ENCODE measurements at regions not wholly inside any gene's neighbourhood (a gene's known extent, or its start where the extent isn't known, plus 50 kb on each side); places are given as distances from the start of the nearest gene placed in this dataset.

- H3K27ac ChIP-seq (ENCODE audit: low read depth, low read length) = no peak overlapping the region
- H3K79me2 ChIP-seq (ENCODE audit: insufficient read depth, low read length) = no peaks in the 10 kb centered on the region
- H3K9me3 ChIP-seq (ENCODE audit: insufficient read depth, low read depth, low read length) = peaks cover 10% of the 10 kb centered on the region
- H2AFZ ChIP-seq (ENCODE audit: low read depth, low read length) = no peak overlapping the region
- H3K4me3 ChIP-seq (ENCODE audit: insufficient read depth, low read depth, low read length) = no peak overlapping the region
- no peak for TF ChIP-seq EZH2 (IDR thresholded peaks at IDR 0.05; ENCODE audit: insufficient read depth, low read length)
- TF ChIP-seq CTCF (IDR thresholded peaks at IDR 0.05; ENCODE audit: insufficient read depth, low read depth, low read length) = no peak
- H3K9me3 Mint-ChIP-seq (ENCODE audit: unreplicated experiment) = peaks cover 3% of the 10 kb centered on the region
- no peaks in the 10 kb centered on the region for H3K36me3 ChIP-seq (ENCODE audit: insufficient read depth, low read length)
- H3K4me3 Mint-ChIP-seq (ENCODE audit: unreplicated experiment) = no peak overlapping the region
- H3K27ac Mint-ChIP-seq (ENCODE audit: unreplicated experiment) = no peak overlapping the region
- H3K4me1 ChIP-seq (ENCODE audit: insufficient read depth, low read length) = peaks cover 11% of the 10 kb centered on the region
- H3K9ac ChIP-seq (ENCODE audit: low read length) = no peak overlapping the region
- peaks cover 6% of the 10 kb centered on the region for H3K36me3 Mint-ChIP-seq (ENCODE audit: low read depth, unreplicated experiment)
- H3K4me2 ChIP-seq (ENCODE audit: low read length) = no peak overlapping the region
- H4K20me1 ChIP-seq (ENCODE audit: insufficient read depth, low read length) = no peaks in the 10 kb centered on the region
- DNase-seq (ENCODE audit: low read depth) (no peak), FAIRE-seq (no peak)
- no peaks in the 10 kb centered on the region for H3K27me3 ChIP-seq (ENCODE audit: insufficient read depth, low read length)
- peaks cover 30% of the 10 kb centered on the region for H3K27me3 Mint-ChIP-seq (ENCODE audit: low read depth, unreplicated experiment)
- H3K4me1 Mint-ChIP-seq (ENCODE audit: low read depth, unreplicated experiment) = peaks cover 16% of the 10 kb centered on the region
These were observed 89.0 kb downstream of the PSMB1 start for GRCh38 chr6:170464080-170464479.

- H3K4me1 Mint-ChIP-seq (ENCODE audit: low read depth, unreplicated experiment) = peaks cover 16% of the 10 kb centered on the region
- peaks cover 4% of the 10 kb centered on the region for H3K36me3 Mint-ChIP-seq (ENCODE audit: low read depth, unreplicated experiment)
- no peaks in the 10 kb centered on the region for H3K36me3 ChIP-seq (ENCODE audit: insufficient read depth, low read length)
- DNase-seq (ENCODE audit: low read depth) (no peak), FAIRE-seq (no peak)
- no peak overlapping the region for H2AFZ ChIP-seq (ENCODE audit: low read depth, low read length)
- no peaks in the 10 kb centered on the region for H3K79me2 ChIP-seq (ENCODE audit: insufficient read depth, low read length)
- H3K27me3 ChIP-seq (ENCODE audit: insufficient read depth, low read length) = no peaks in the 10 kb centered on the region
- no peak for TF ChIP-seq EZH2 (IDR thresholded peaks at IDR 0.05; ENCODE audit: insufficient read depth, low read length)
- TF ChIP-seq CTCF (IDR thresholded peaks at IDR 0.05; ENCODE audit: insufficient read depth, low read depth, low read length) = no peak
- peaks cover 10% of the 10 kb centered on the region for H3K9me3 ChIP-seq (ENCODE audit: insufficient read depth, low read depth, low read length)
- peaks cover 30% of the 10 kb centered on the region for H3K27me3 Mint-ChIP-seq (ENCODE audit: low read depth, unreplicated experiment)
- H3K4me3 ChIP-seq (ENCODE audit: insufficient read depth, low read depth, low read length) = no peak overlapping the region
- no peak overlapping the region for H3K4me2 ChIP-seq (ENCODE audit: low read length)
- H4K20me1 ChIP-seq (ENCODE audit: insufficient read depth, low read length) = no peaks in the 10 kb centered on the region
- no peak overlapping the region for H3K9ac ChIP-seq (ENCODE audit: low read length)
- no peak overlapping the region for H3K27ac Mint-ChIP-seq (ENCODE audit: unreplicated experiment)
- H3K9me3 Mint-ChIP-seq (ENCODE audit: unreplicated experiment) = peaks cover 3% of the 10 kb centered on the region
- H3K4me3 Mint-ChIP-seq (ENCODE audit: unreplicated experiment) = no peak overlapping the region
- H3K27ac ChIP-seq (ENCODE audit: low read depth, low read length) = no peak overlapping the region
- H3K4me1 ChIP-seq (ENCODE audit: insufficient read depth, low read length) = peaks cover 11% of the 10 kb centered on the region
These were observed 89.9 kb downstream of the PSMB1 start for GRCh38 chr6:170463101-170463721.

- H3K27ac ChIP-seq (ENCODE audit: low read depth, low read length) = no peak overlapping the region
- H3K4me1 ChIP-seq (ENCODE audit: insufficient read depth, low read length) = peaks cover 11% of the 10 kb centered on the region
- H4K20me1 ChIP-seq (ENCODE audit: insufficient read depth, low read length) = no peaks in the 10 kb centered on the region
- H3K9me3 ChIP-seq (ENCODE audit: insufficient read depth, low read depth, low read length) = peaks cover 4% of the 10 kb centered on the region
- no peaks in the 10 kb centered on the region for H3K79me2 ChIP-seq (ENCODE audit: insufficient read depth, low read length)
- no peak overlapping the region for H3K4me3 Mint-ChIP-seq (ENCODE audit: unreplicated experiment)
- H3K36me3 ChIP-seq (ENCODE audit: insufficient read depth, low read length) = no peaks in the 10 kb centered on the region
- no peaks in the 10 kb centered on the region for H3K27me3 ChIP-seq (ENCODE audit: insufficient read depth, low read length)
- TF ChIP-seq EZH2 (IDR thresholded peaks at IDR 0.05; ENCODE audit: insufficient read depth, low read length) = no peak
- TF ChIP-seq CTCF (IDR thresholded peaks at IDR 0.05; ENCODE audit: insufficient read depth, low read depth, low read length) = no peak
- no peak overlapping the region for H2AFZ ChIP-seq (ENCODE audit: low read depth, low read length)
- no peak for DNase-seq (ENCODE audit: low read depth)
- H3K4me2 ChIP-seq (ENCODE audit: low read length) = no peak overlapping the region
- H3K4me1 Mint-ChIP-seq (ENCODE audit: low read depth, unreplicated experiment) = peaks cover 16% of the 10 kb centered on the region
- peaks cover 31% of the 10 kb centered on the region for H3K27me3 Mint-ChIP-seq (ENCODE audit: low read depth, unreplicated experiment)
- H3K27ac Mint-ChIP-seq (ENCODE audit: unreplicated experiment) = no peak overlapping the region
- no peak for FAIRE-seq
- H3K9me3 Mint-ChIP-seq (ENCODE audit: unreplicated experiment) = peaks cover 3% of the 10 kb centered on the region
- no peak overlapping the region for H3K9ac ChIP-seq (ENCODE audit: low read length)
- no peak overlapping the region for H3K4me3 ChIP-seq (ENCODE audit: insufficient read depth, low read depth, low read length)
- H3K36me3 Mint-ChIP-seq (ENCODE audit: low read depth, unreplicated experiment) = peaks cover 2% of the 10 kb centered on the region
These were observed 90.6 kb downstream of the PSMB1 start for GRCh38 chr6:170462366-170463020.

Measured in astrocyte (in vitro differentiated cells and primary cell).